Ovary (tissue), 7 donors: ENCODE measurements at regions not wholly inside any gene's neighbourhood (a gene's known extent, or its start where the extent isn't known, plus 50 kb on each side); places are given as distances from the start of the nearest gene placed in this dataset.

Source experiments
- DNase-seq, 5 donors: peaks; one replicate each; pipeline ENCODE4 v3.0.0-alpha.2; 2019 to 2020
- H3K27ac ChIP-seq, 2 donors: fragments of 200-600 bp; one replicate each; pipeline versions ENCODE4 v1.5.1 to v1.8.0; 2019 to 2022
- H3K27me3 ChIP-seq: fragments of 200-600 bp; one replicate; pipeline ENCODE4 v1.8.0; 2022
- H3K36me3 ChIP-seq: fragments of 200-600 bp; sonication (generic); one replicate; pipeline ENCODE4 v1.5.1; 2019
- H3K4me1 ChIP-seq: one replicate; pipeline ENCODE4 v1.8.1; 2013; ENCODE audit warnings: mild to moderate bottlenecking, moderate library complexity; ENCODE audit not compliant: insufficient read depth
- H3K4me3 ChIP-seq: fragments of 200-600 bp; sonication (generic); one replicate; pipeline ENCODE4 v1.5.1; 2017
- H3K9me3 ChIP-seq, 2 donors: fragments of 200-600 bp in 1 of 2; sonication (generic) in 1 of 2; one replicate each; pipeline versions ENCODE4 v1.5.1 to v1.8.1; 2013 to 2019; ENCODE audit warnings: mild to moderate bottlenecking in 1 of 2, moderate library complexity in 1 of 2
- CTCF ChIP-seq, 3 donors: fragments of 450-650 bp in 2 of 3; fragments of 200-600 bp in 1 of 3; IDR thresholded peaks; one replicate each; pipeline versions ENCODE4 v1.5.1 to v1.8.0; 2016 to 2022; ENCODE audit warnings: antibody characterized with exemption in 3 of 3, mild to moderate bottlenecking in 1 of 3
- EP300 ChIP-seq: sonication (generic); formaldehyde crosslinking; IDR thresholded peaks from one replicate; pipeline ENCODE4 v1.6.1; 2017; ENCODE audit warnings: antibody characterized with exemption
- POLR2A ChIP-seq: fragments of 450-650 bp; IDR thresholded peaks from one replicate; pipeline ENCODE4 v1.6.1; 2017; ENCODE audit warnings: antibody characterized with exemption, mild to moderate bottlenecking, moderate library complexity
- WGBS, 3 donors: extraction: QIAGEN DNeasy Blood & Tissue Kit in 1 of 3; methylation state at CpG; one replicate each; pipeline versions ENCODE4 v1.1.5 to v1.1.7; 2013 to 2017; 5-methylcytosine and 5-hydroxymethylcytosine counted together
- intact Hi-C, 4 donors: fragments of 100-400 bp; cut with DNase I; formaldehyde crosslinking; loops; one replicate each; pipeline versions ENCODE4 v1.11.0 to v1.15.1; 2022 to 2023
- donor health status: DM: no; HTN: no; CAD: no; lungs with moderate emphysema.
- donor health status: DM: no; HTN: no; CAD: no.
- donor health status: Bipolar disorder and iron deficiency.
- donor health status: DM: no; HTN: no; CAD: no.
- donor health status: DM: yes; HTN: yes; CAD: no.

- Histone ChIP-seq H3K4me1 (no peaks in the 10 kb centered on the region), H3K4me3 (no peak overlapping the region), H3K27ac (no peak overlapping the region), H3K27me3 (no peaks in the 10 kb centered on the region), H3K9me3 (no peaks in the 10 kb centered on the region), H3K36me3 (no peaks in the 10 kb centered on the region)
- WGBS, 3 donors, result 76 to 81% (median 79%) methylated on average over 11 of the region's 11 CpGs
- no peak for DNase-seq
- TF ChIP-seq POLR2A, result no peak
- no peak for TF ChIP-seq CTCF (IDR thresholded peaks at IDR 0.05)
- TF ChIP-seq EP300, result no peak
- intact Hi-C loops, result no loop called here
Observed at GRCh38 chr5:133841831-133842750, 126.3 kb downstream of the C5orf15 start.

- Histone ChIP-seq H3K27me3 (no peaks in the 10 kb centered on the region), H3K36me3 (no peaks in the 10 kb centered on the region), H3K27ac (no peak overlapping the region), H3K4me3 (no peak overlapping the region), H3K9me3 (no peaks in the 10 kb centered on the region), H3K4me1 (no peaks in the 10 kb centered on the region)
- 14 to 16% (median 15%) methylated on average over 2 of the region's 2 CpGs for WGBS, 3 donors
- DNase-seq, result no peak
- intact Hi-C loops, result no loop called here
- TF ChIP-seq EP300, result no peak
- TF ChIP-seq POLR2A, result no peak
- no peak for TF ChIP-seq CTCF (IDR thresholded peaks at IDR 0.05)
Observed at GRCh38 chr5:133840168-133840567, 128.3 kb downstream of the C5orf15 start.

GRCh38 chr5:133839721-133840120, 128.7 kb downstream of the C5orf15 start:
- intact Hi-C loops, result no loop called here
- 26 to 33% (median 27%) methylated on average over 3 of the region's 3 CpGs for WGBS, 3 donors
- TF ChIP-seq POLR2A (no peak), CTCF (IDR thresholded peaks at IDR 0.05) (no peak), EP300 (no peak)

GRCh38 chr5:133839090-133839489, 129.3 kb downstream of the C5orf15 start:
- TF ChIP-seq POLR2A (no peak), CTCF (IDR thresholded peaks at IDR 0.05) (no peak), EP300 (no peak)
- Histone ChIP-seq H3K27ac (no peak overlapping the region), H3K4me1 (no peaks in the 10 kb centered on the region), H3K27me3 (no peaks in the 10 kb centered on the region), H3K4me3 (no peak overlapping the region), H3K36me3 (no peaks in the 10 kb centered on the region), H3K9me3 (no peaks in the 10 kb centered on the region)
- 79 to 85% (median 84%) methylated on average over 3 of the region's 3 CpGs for WGBS, 3 donors
- DNase-seq, result no peak
- intact Hi-C loops, result no loop called here

More at GRCh38 chr5:133839721-133840120, 128.7 kb downstream of the C5orf15 start:
- no peak for DNase-seq
- Histone ChIP-seq H3K36me3 (no peaks in the 10 kb centered on the region), H3K27ac (no peak overlapping the region), H3K4me1 (no peaks in the 10 kb centered on the region), H3K9me3 (no peaks in the 10 kb centered on the region), H3K27me3 (no peaks in the 10 kb centered on the region), H3K4me3 (no peak overlapping the region)
